ENCODE measurements at regions not wholly inside any gene's neighbourhood (a gene's known extent, or its start where the extent isn't known, plus 50 kb on each side); places are given as distances from the start of the nearest gene placed in this dataset.

DNA sequence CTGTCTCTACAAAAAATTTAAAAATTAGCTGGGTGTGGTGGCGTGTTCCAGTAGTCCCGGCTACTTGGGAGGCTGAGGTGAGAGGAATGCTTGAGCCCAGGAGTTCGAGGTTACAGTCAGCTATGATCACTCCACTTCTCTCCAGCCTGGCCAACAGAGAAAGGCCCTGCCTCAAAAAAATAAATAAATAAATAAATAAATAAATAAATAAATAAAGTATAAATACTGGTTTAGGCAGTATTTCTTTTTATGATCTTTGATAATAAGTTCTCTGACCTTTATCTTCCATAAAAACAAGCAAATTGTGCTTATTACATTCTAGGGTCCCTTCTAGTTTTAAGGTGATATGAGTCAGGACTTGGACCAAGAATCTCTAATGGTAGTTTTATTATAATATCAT, 320.3 kb downstream of the PCDH19 start (continued):
- no peak for TF ChIP-seq NFE2L1 (CRISPR knock-in tag; IDR thresholded peaks at IDR 0.05)
- no peak for TF ChIP-seq PRRX2 (CRISPR knock-in tag; IDR thresholded peaks at IDR 0.05)
- no peak for TF ChIP-seq KAT7 (CRISPR knock-in tag; IDR thresholded peaks at IDR 0.05; ENCODE audit: borderline replicate concordance)
- no peak for TF ChIP-seq NR2C2 (CRISPR knock-in tag; IDR thresholded peaks at IDR 0.05)
- no peak for TF ChIP-seq GABPB1 (CRISPR knock-in tag; IDR thresholded peaks at IDR 0.05)
- no peak for TF ChIP-seq TCF7 (CRISPR knock-in tag; IDR thresholded peaks at IDR 0.05; ENCODE audit: low read depth)
- no peak for TF ChIP-seq ZBTB43 (CRISPR knock-in tag; IDR thresholded peaks at IDR 0.05)
- no peak for TF ChIP-seq SMAD3 (CRISPR knock-in tag; IDR thresholded peaks at IDR 0.05; ENCODE audit: borderline replicate concordance)
- TF ChIP-seq ELF4 (CRISPR knock-in tag; IDR thresholded peaks at IDR 0.05; ENCODE audit: low read depth), result no peak
- no peak for TF ChIP-seq ZNF138 (CRISPR knock-in tag; conservative IDR thresholded peaks at IDR 0.05)
- TF ChIP-seq, protein P1, sequence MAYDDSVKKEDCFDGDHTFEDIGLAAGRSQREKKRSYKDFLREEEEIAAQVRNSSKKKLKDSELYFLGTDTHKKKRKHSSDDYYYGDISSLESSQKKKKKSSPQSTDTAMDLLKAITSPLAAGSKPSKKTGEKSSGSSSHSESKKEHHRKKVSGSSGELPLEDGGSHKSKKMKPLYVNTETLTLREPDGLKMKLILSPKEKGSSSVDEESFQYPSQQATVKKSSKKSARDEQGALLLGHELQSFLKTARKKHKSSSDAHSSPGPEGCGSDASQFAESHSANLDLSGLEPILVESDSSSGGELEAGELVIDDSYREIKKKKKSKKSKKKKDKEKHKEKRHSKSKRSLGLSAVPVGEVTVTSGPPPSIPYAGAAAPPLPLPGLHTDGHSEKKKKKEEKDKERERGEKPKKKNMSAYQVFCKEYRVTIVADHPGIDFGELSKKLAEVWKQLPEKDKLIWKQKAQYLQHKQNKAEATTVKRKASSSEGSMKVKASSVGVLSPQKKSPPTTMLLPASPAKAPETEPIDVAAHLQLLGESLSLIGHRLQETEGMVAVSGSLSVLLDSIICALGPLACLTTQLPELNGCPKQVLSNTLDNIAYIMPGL (CRISPR knock-in tag; IDR thresholded peaks at IDR 0.05), result no peak
- no peak for TF ChIP-seq NFATC4 (CRISPR knock-in tag; IDR thresholded peaks at IDR 0.05)
- TF ChIP-seq, protein P2, sequence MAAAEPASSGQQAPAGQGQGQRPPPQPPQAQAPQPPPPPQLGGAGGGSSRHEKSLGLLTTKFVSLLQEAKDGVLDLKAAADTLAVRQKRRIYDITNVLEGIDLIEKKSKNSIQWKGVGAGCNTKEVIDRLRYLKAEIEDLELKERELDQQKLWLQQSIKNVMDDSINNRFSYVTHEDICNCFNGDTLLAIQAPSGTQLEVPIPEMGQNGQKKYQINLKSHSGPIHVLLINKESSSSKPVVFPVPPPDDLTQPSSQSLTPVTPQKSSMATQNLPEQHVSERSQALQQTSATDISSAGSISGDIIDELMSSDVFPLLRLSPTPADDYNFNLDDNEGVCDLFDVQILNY (CRISPR knock-in tag; IDR thresholded peaks at IDR 0.05), result no peak
- TF ChIP-seq FOXP4 (CRISPR knock-in tag; IDR thresholded peaks at IDR 0.05), result no peak

DNA sequence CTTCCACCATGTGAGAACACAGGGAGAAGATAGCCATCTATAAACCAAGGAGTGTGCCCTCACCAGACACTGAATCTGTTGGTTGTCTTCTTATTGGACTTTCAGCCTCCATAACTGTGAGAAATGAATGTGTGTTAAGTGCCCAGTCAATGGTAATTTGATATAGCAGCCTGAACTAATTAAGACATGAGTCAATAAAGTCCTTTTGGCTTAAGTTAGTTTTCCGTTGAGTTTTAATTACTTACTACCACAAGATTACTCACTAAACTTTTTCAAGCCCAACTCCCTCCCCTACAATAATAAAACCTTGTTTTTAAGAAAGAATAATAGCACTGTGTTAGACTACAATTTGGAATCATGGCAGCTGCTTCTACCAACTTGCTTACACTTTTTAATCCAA, 324.2 kb downstream of the PCDH19 start:
- no peaks in the 10 kb centered on the region for H3K27me3 Mint-ChIP-seq (ENCODE audit: low read depth)
- ATAC-seq, result no peak
- H3K27ac Mint-ChIP-seq, result no peak overlapping the region
- CTCF ChIA-PET, result no interaction called here
- POLR2A ChIA-PET, result no interaction called here
- no peak overlapping the region for H3K4me3 Mint-ChIP-seq
- H3K36me3 Mint-ChIP-seq, result no peaks in the 10 kb centered on the region
- peaks cover 11% of the 10 kb centered on the region for H3K4me1 Mint-ChIP-seq
- no peak for DNase-seq (ENCODE audit: low spot score)
- no peaks in the 10 kb centered on the region for H3K9me3 Mint-ChIP-seq
- TF ChIP-seq CREM (CRISPR knock-in tag; IDR thresholded peaks at IDR 0.05), result no peak
- TF ChIP-seq GRHL2 (CRISPR knock-in tag; IDR thresholded peaks at IDR 0.05; ENCODE audit: insufficient replicate concordance, severe bottlenecking), result no peak
- no peak for TF ChIP-seq FOXK1 (CRISPR knock-in tag; IDR thresholded peaks at IDR 0.05)
- TF ChIP-seq, protein P3, sequence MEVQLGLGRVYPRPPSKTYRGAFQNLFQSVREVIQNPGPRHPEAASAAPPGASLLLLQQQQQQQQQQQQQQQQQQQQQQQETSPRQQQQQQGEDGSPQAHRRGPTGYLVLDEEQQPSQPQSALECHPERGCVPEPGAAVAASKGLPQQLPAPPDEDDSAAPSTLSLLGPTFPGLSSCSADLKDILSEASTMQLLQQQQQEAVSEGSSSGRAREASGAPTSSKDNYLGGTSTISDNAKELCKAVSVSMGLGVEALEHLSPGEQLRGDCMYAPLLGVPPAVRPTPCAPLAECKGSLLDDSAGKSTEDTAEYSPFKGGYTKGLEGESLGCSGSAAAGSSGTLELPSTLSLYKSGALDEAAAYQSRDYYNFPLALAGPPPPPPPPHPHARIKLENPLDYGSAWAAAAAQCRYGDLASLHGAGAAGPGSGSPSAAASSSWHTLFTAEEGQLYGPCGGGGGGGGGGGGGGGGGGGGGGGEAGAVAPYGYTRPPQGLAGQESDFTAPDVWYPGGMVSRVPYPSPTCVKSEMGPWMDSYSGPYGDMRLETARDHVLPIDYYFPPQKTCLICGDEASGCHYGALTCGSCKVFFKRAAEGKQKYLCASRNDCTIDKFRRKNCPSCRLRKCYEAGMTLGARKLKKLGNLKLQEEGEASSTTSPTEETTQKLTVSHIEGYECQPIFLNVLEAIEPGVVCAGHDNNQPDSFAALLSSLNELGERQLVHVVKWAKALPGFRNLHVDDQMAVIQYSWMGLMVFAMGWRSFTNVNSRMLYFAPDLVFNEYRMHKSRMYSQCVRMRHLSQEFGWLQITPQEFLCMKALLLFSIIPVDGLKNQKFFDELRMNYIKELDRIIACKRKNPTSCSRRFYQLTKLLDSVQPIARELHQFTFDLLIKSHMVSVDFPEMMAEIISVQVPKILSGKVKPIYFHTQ (CRISPR knock-in tag; IDR thresholded peaks at IDR 0.05), result no peak
- TF ChIP-seq ZNF317 (CRISPR knock-in tag; IDR thresholded peaks at IDR 0.05; ENCODE audit: borderline replicate concordance, low read depth), result no peak
- TF ChIP-seq CTCF (IDR thresholded peaks at IDR 0.05), result no peak
- no peak for TF ChIP-seq NR2C2 (CRISPR knock-in tag; IDR thresholded peaks at IDR 0.05)
- TF ChIP-seq PRRX2 (CRISPR knock-in tag; IDR thresholded peaks at IDR 0.05), result no peak
- no peak for TF ChIP-seq RELA (CRISPR knock-in tag; IDR thresholded peaks at IDR 0.05; ENCODE audit: borderline replicate concordance)
- TF ChIP-seq, protein P4, sequence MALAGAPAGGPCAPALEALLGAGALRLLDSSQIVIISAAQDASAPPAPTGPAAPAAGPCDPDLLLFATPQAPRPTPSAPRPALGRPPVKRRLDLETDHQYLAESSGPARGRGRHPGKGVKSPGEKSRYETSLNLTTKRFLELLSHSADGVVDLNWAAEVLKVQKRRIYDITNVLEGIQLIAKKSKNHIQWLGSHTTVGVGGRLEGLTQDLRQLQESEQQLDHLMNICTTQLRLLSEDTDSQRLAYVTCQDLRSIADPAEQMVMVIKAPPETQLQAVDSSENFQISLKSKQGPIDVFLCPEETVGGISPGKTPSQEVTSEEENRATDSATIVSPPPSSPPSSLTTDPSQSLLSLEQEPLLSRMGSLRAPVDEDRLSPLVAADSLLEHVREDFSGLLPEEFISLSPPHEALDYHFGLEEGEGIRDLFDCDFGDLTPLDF (CRISPR knock-in tag; IDR thresholded peaks at IDR 0.05), result no peak
- no peak for TF ChIP-seq SMAD3 (CRISPR knock-in tag; IDR thresholded peaks at IDR 0.05; ENCODE audit: borderline replicate concordance)
- TF ChIP-seq GTF2I (CRISPR knock-in tag; conservative IDR thresholded peaks at IDR 0.05), result no peak
